GM23338 (cell line): ENCODE measurements at regions not wholly inside any gene's neighbourhood (a gene's known extent, or its start where the extent isn't known, plus 50 kb on each side); places are given as distances from the start of the nearest gene placed in this dataset.

Experiments used
- ATAC-seq: fragments of 200-7000 bp; cut with Tn5 transposase; 3 replicates; pipeline ENCODE4 v1.9.1; 2020
- DNase-seq: peaks from one replicate; pipeline ENCODE4 v3.0.0-alpha.2; 2015; ENCODE audit warnings: low spot score
- H2AFZ ChIP-seq: fragments of 200-600 bp; sonication (generic); 2 replicates; pipeline ENCODE4 v1.8.0; 2016; ENCODE audit warnings: antibody characterized with exemption, mild to moderate bottlenecking, moderate library complexity
- H3F3A ChIP-seq: fragments of 200-600 bp; sonication (generic); replicated peaks from 2 replicates; pipeline ENCODE4 v1.8.0; 2017; ENCODE audit warnings: antibody characterized with exemption, mixed run types, low read depth
- H3K27ac ChIP-seq: fragments of 200-600 bp; sonication (generic); 2 replicates; pipeline ENCODE4 v1.6.1; 2016; ENCODE audit warnings: low read depth
- H3K27me3 ChIP-seq: fragments of 200-600 bp; sonication (generic); 2 replicates; pipeline ENCODE4 v1.8.0; 2016; ENCODE audit warnings: mild to moderate bottlenecking, mixed run types, moderate library complexity; ENCODE audit not compliant: insufficient read depth
- H3K36me3 ChIP-seq: fragments of 200-600 bp; sonication (generic); 2 replicates; pipeline ENCODE4 v1.8.0; 2016; ENCODE audit warnings: mild to moderate bottlenecking; ENCODE audit not compliant: insufficient read depth
- H3K4me1 ChIP-seq: fragments of 200-600 bp; sonication (generic); 2 replicates; pipeline ENCODE4 v1.8.0; 2016; ENCODE audit warnings: mild to moderate bottlenecking, moderate library complexity; ENCODE audit not compliant: insufficient read depth
- H3K4me2 ChIP-seq: fragments of 200-600 bp; sonication (generic); 2 replicates; pipeline ENCODE4 v1.7.1; 2017; ENCODE audit warnings: mixed run types
- H3K4me3 ChIP-seq: fragments of 200-600 bp; sonication (generic); 2 replicates; pipeline ENCODE4 v1.6.1; 2016; ENCODE audit warnings: mixed run types
- H3K79me2 ChIP-seq: fragments of 200-600 bp; sonication (generic); replicated peaks from 2 replicates; pipeline ENCODE4 v1.8.0; 2017; ENCODE audit warnings: mild to moderate bottlenecking; ENCODE audit not compliant: insufficient read depth
- H3K9me2 ChIP-seq: fragments of 200-600 bp; sonication (generic); 2 replicates; pipeline ENCODE4 v1.8.0; 2017; ENCODE audit not compliant: insufficient read depth
- H4K20me1 ChIP-seq: fragments of 200-600 bp; sonication (generic); replicated peaks from 2 replicates; pipeline ENCODE4 v1.8.0; 2017; ENCODE audit warnings: mild to moderate bottlenecking; ENCODE audit not compliant: insufficient read depth
- H3K27ac Mint-ChIP-seq: 2 replicates; pipeline ENCODE4 v1.8.0; 2020; ENCODE audit warnings: inconsistent platforms, mild to moderate bottlenecking, moderate library complexity, mixed read lengths
- H3K27me3 Mint-ChIP-seq: 3 replicates; pipeline ENCODE4 v1.8.0; 2022; ENCODE audit warnings: low read depth, mild to moderate bottlenecking, moderate library complexity, mixed read lengths, inconsistent platforms; ENCODE audit not compliant: insufficient read depth, poor library complexity
- H3K36me3 Mint-ChIP-seq: 3 replicates; pipeline ENCODE4 v1.8.0; 2021; ENCODE audit warnings: low read depth, mild to moderate bottlenecking, inconsistent platforms, moderate library complexity, mixed read lengths
- H3K4me1 Mint-ChIP-seq: 3 replicates; pipeline ENCODE4 v1.8.0; 2020; ENCODE audit warnings: mild to moderate bottlenecking, inconsistent platforms, mixed read lengths
- H3K4me3 Mint-ChIP-seq: 3 replicates; pipeline ENCODE4 v1.8.0; 2021; ENCODE audit warnings: moderate library complexity, mild to moderate bottlenecking, inconsistent platforms, mixed read lengths
- H3K9me3 Mint-ChIP-seq: 3 replicates; pipeline ENCODE4 v1.8.0; 2020; ENCODE audit warnings: moderate library complexity, mild to moderate bottlenecking, inconsistent platforms, mixed read lengths
- CREB1 ChIP-seq: fragments of 250-450 bp; sonication (Bioruptor Pico); IDR thresholded peaks from 2 replicates; pipeline ENCODE4 v1.5.0; 2020; ENCODE audit warnings: low read depth, mild to moderate bottlenecking, moderate library complexity
- CTCF ChIP-seq, 2 experiments: fragments of 200-600 bp in 1 of 2; sonication (generic) in 1 of 2; conservative IDR thresholded peaks; 2 replicates each; pipeline versions ENCODE4 v1.5.1 to v1.6.1; 2016 to 2017; ENCODE audit warnings: antibody characterized with exemption in 2 of 2, low read depth in 2 of 2, mild to moderate bottlenecking in 2 of 2, moderate library complexity in 1 of 2
- EZH2phosphoT487 ChIP-seq: fragments of 200-600 bp; sonication (generic); IDR thresholded peaks from one replicate; pipeline ENCODE4 v1.8.1; 2018; ENCODE audit warnings: antibody characterized with exemption; ENCODE audit not compliant: unreplicated experiment
- JUNB ChIP-seq: IDR thresholded peaks from one replicate; pipeline ENCODE4 v1.6.1; 2016; ENCODE audit warnings: antibody characterized with exemption; ENCODE audit not compliant: unreplicated experiment
- NANOG ChIP-seq: IDR thresholded peaks from 2 replicates; pipeline ENCODE4 v1.6.1; 2016; ENCODE audit warnings: antibody characterized with exemption, borderline replicate concordance
- POLR2AphosphoS5 ChIP-seq: IDR thresholded peaks from 2 replicates; pipeline ENCODE4 v1.6.1; 2016; ENCODE audit warnings: antibody characterized with exemption, low read depth
- REST ChIP-seq: IDR thresholded peaks from one replicate; pipeline ENCODE4 v1.6.1; 2018; ENCODE audit warnings: antibody characterized with exemption; ENCODE audit not compliant: unreplicated experiment
- STAT1 ChIP-seq: IDR thresholded peaks from one replicate; pipeline ENCODE4 v1.6.1; 2016; ENCODE audit warnings: antibody characterized with exemption; ENCODE audit not compliant: unreplicated experiment
- ZNF331 ChIP-seq: fragments of 250-450 bp; sonication (Bioruptor Pico); IDR thresholded peaks from 2 replicates; pipeline ENCODE4 v1.5.0; 2020; ENCODE audit warnings: low read depth, mild to moderate bottlenecking, moderate library complexity
- ZNF462 ChIP-seq: fragments of 250-450 bp; sonication (Bioruptor Pico); IDR thresholded peaks from 2 replicates; pipeline ENCODE4 v1.5.0; 2020; ENCODE audit warnings: mild to moderate bottlenecking, moderate library complexity

GRCh38 chr7:106346678-106347217 lies 62.0 kb upstream of the NAMPT start:
- H3K27me3 ChIP-seq = no peaks in the 10 kb centered on the region
- no peaks in the 10 kb centered on the region for H3F3A ChIP-seq
- no peak overlapping the region for H2AFZ ChIP-seq
- no peaks in the 10 kb centered on the region for H3K79me2 ChIP-seq
- Mint-ChIP-seq H3K27me3 (no peaks in the 10 kb centered on the region), H3K9me3 (peaks cover 23% of the 10 kb centered on the region), H3K36me3 (peaks cover 10% of the 10 kb centered on the region), H3K27ac (no peak overlapping the region), H3K4me1 (no peaks in the 10 kb centered on the region), H3K4me3 (no peak overlapping the region)
- DNase-seq = no peak
- H3K4me3 ChIP-seq = no peak overlapping the region
- no peaks in the 10 kb centered on the region for H4K20me1 ChIP-seq
- no peak overlapping the region for H3K27ac ChIP-seq
- H3K9me2 ChIP-seq = peaks cover 5% of the 10 kb centered on the region; the same call in 1 of the 2 replicates
- H3K4me2 ChIP-seq = no peak overlapping the region
- H3K36me3 ChIP-seq = no peaks in the 10 kb centered on the region
- TF ChIP-seq CTCF (conservative IDR thresholded peaks at IDR 0.05; ENCODE audit: low read depth in 2 of 2) (no peak), NANOG (no peak), JUNB (no peak), STAT1 (no peak), ZNF331 (CRISPR knock-in tag) (no peak), EZH2phosphoT487 (no peak), POLR2AphosphoS5 (no peak)
- no peak for ATAC-seq
- H3K4me1 ChIP-seq = no peaks in the 10 kb centered on the region

- Histone ChIP-seq H3K4me3 (no peak overlapping the region), H3K27ac (no peak overlapping the region), H2AFZ (no peak overlapping the region), H3K4me1 (no peaks in the 10 kb centered on the region), H3F3A (no peaks in the 10 kb centered on the region), H3K4me2 (no peak overlapping the region), H3K36me3 (no peaks in the 10 kb centered on the region), H3K79me2 (no peaks in the 10 kb centered on the region), H3K9me2 (peaks cover 5% of the 10 kb centered on the region; the same call in 1 of the 2 replicates), H4K20me1 (no peaks in the 10 kb centered on the region), H3K27me3 (no peaks in the 10 kb centered on the region)
- no peak for ATAC-seq
- H3K27ac Mint-ChIP-seq = no peak overlapping the region
- H3K4me1 Mint-ChIP-seq = no peaks in the 10 kb centered on the region
- H3K9me3 Mint-ChIP-seq = peaks cover 27% of the 10 kb centered on the region
- H3K36me3 Mint-ChIP-seq = peaks cover 13% of the 10 kb centered on the region
- no peak for DNase-seq
- no peak overlapping the region for H3K4me3 Mint-ChIP-seq
- no peaks in the 10 kb centered on the region for H3K27me3 Mint-ChIP-seq
- TF ChIP-seq EZH2phosphoT487 = no peak
- no peak for TF ChIP-seq REST
- no peak for TF ChIP-seq CREB1 (CRISPR knock-in tag)
- no peak for TF ChIP-seq NANOG
- TF ChIP-seq ZNF462 = no peak
Measured at GRCh38 chr7:106346167-106346677, 61.4 kb upstream of the NAMPT start.
